Ishikawa (cell line): ENCODE measurements at regions not wholly inside any gene's neighbourhood (a gene's known extent, or its start where the extent isn't known, plus 50 kb on each side); places are given as distances from the start of the nearest gene placed in this dataset.

Experiments
- CEBPB ChIP-seq: IDR thresholded peaks from 2 replicates; pipeline ENCODE4 v1.6.1; 2012
- CREB1 ChIP-seq: IDR thresholded peaks from 2 replicates; pipeline ENCODE4 v1.6.1; 2012; ENCODE audit warnings: low read depth
- EGR1 ChIP-seq: IDR thresholded peaks from 2 replicates; pipeline ENCODE4 v1.6.1; 2012
- EP300 ChIP-seq: IDR thresholded peaks from 2 replicates; pipeline ENCODE4 v1.6.1; 2012; ENCODE audit warnings: borderline replicate concordance
- FOXM1 ChIP-seq: IDR thresholded peaks from 2 replicates; pipeline ENCODE4 v1.6.1; 2012; ENCODE audit warnings: low read depth, borderline replicate concordance
- MAX ChIP-seq: IDR thresholded peaks from 2 replicates; pipeline ENCODE4 v1.6.1; 2012
- NFIC ChIP-seq: IDR thresholded peaks from 2 replicates; pipeline ENCODE4 v1.6.1; 2012
- RAD21 ChIP-seq: IDR thresholded peaks from 2 replicates; pipeline ENCODE4 v1.6.1; 2012; ENCODE audit warnings: low read depth
- REST ChIP-seq: IDR thresholded peaks from 2 replicates; pipeline ENCODE4 v1.6.1; 2012; ENCODE audit warnings: low read depth, mild to moderate bottlenecking
- TAF1 ChIP-seq: IDR thresholded peaks from 2 replicates; pipeline ENCODE4 v1.6.1; 2012; ENCODE audit warnings: low read depth, mild to moderate bottlenecking
- TCF12 ChIP-seq: IDR thresholded peaks from 2 replicates; pipeline ENCODE4 v1.6.1; 2012; ENCODE audit warnings: low read depth
- TEAD4 ChIP-seq: IDR thresholded peaks from 2 replicates; pipeline ENCODE4 v1.6.1; 2012
- YY1 ChIP-seq: IDR thresholded peaks from 2 replicates; pipeline ENCODE4 v1.6.1; 2012; ENCODE audit warnings: low read depth
- ZBTB7A ChIP-seq: IDR thresholded peaks from 2 replicates; pipeline ENCODE4 v1.6.1; 2012; ENCODE audit warnings: low read depth
- TF ChIP-seq, protein P1 (sequence below): IDR thresholded peaks from 2 replicates; pipeline ENCODE4 v1.6.1; 2012

DNA sequence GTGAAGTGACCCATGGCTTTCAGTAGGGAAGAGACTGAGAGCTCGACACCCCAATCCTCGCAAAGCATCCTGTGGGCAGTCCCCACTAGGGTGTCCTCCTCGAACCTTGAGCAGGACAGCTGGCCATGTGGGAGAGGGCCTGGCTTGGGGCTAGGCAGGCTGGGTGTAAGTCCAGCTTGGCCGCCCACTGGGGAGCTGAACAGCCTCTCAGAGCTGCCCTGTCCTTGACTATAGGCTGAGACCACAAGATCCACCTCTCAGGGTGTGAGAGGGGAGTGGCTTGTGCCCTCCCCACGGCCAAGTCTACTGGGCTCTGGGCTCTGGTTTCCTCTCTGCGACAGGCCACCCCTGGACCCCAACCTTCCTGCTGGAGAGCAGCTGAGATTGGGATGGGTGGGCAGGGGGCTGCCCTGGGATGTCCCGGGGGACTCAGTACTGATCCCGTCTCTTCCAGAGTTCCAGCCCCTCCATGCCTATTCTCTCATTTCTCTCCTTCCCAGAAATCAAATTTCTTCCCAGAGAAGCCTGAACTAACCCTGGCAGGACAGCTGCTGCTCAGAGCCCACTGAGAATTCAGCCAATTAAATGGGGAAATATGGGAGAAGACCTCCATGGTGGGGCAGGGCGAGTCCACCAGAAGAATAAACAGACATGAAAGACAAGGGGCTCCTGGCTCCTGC is 282.9 kb downstream of the PTPRU start:
- no peak for TF ChIP-seq EP300
- no peak for TF ChIP-seq FOXM1

DNA sequence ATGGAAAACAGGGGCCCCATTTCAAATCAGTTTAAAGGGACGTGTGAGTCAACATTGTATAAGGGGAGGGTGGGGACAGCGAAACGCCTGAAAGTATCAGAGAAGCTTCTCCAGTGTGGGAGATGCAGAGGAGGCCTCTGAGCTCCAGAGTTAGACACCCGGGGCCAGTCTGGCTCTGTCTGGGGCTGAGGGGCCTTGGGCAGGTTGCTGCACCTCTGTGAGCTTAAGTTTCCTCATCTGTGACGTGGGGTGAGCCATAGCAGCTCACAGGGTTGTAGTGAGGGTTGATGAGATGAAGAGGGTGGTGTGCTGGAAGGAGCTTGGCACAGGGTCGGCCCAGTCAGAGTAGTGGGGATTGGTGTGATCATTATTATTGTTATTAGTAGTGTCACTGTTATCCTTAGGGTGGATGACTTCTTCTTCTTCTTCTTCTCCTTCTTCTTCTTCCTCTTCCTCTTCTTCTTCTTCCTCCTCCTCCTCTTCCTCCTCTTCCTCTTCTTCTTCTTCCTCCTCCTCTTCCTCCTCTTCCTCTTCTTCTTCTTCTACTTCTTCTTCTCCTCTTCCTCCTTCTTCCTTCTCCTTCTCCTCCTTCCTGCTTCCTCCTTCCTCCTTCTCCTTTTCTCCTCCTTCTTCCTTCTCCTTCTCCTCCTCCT is 282.0 kb downstream of the PTPRU start:
- no peak for TF ChIP-seq EP300

DNA sequence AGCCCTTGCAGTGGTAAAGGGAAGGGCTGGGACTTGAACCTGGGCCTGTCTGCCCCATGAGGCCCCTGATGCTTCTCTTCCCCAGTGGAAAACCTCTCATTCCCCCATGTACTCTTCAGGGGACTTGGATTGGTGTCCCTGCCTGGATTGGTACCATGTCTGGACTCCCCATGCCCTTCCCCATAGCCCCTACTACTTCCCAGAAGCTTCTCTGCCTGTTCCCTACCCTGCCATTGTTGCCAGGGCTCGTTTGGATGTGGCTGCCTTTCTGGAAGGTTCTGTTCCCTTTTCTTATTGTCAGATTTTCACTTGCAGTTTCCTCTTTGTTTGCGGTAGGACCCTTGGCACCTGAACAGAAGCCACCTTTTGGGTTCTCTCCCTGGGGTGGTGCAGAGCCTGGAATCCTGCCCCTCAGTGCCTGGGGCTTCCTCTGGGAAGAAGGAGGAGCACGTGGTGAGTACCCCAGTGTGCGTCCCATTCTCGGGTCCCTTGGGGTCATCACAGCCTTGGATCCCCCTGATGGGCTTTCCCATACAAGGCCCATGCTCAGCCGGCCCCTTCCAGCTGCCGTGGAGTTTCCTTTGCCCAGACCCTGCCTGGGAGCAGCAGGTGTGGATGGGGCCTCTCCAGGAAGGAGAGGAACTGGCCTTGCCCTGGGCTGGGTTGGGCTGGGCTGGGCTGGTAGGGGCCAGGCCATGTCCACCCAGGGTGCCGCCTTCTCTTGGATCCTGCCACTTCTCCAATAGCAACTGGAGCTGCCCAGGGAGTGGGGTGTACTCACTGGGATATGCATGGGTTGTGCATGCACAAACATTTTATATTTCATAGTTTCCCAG is 281.1 kb downstream of the PTPRU start:
- TF ChIP-seq EGR1 (no peak), ZBTB7A (no peak), CEBPB (no peak), RAD21 (no peak), TCF12 (no peak), NFIC (no peak), TAF1 (no peak), CREB1 (no peak), EP300 (no peak), REST (no peak), FOXM1 (no peak), YY1 (no peak), TEAD4 (no peak), MAX (no peak)
- TF ChIP-seq, protein P1, sequence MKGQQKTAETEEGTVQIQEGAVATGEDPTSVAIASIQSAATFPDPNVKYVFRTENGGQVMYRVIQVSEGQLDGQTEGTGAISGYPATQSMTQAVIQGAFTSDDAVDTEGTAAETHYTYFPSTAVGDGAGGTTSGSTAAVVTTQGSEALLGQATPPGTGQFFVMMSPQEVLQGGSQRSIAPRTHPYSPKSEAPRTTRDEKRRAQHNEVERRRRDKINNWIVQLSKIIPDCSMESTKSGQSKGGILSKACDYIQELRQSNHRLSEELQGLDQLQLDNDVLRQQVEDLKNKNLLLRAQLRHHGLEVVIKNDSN = no peak

- TF ChIP-seq CREB1 (no peak), RAD21 (no peak), TEAD4 (no peak), CEBPB (no peak), REST (no peak), EGR1 (no peak), TAF1 (no peak), MAX (no peak), ZBTB7A (no peak), NFIC (no peak), EP300 (no peak), FOXM1 (no peak), YY1 (no peak), TCF12 (no peak)
- TF ChIP-seq, protein P1 = no peak
Observed at GRCh38 chr1:29516063-29516820, 279.9 kb downstream of the PTPRU start.

DNA sequence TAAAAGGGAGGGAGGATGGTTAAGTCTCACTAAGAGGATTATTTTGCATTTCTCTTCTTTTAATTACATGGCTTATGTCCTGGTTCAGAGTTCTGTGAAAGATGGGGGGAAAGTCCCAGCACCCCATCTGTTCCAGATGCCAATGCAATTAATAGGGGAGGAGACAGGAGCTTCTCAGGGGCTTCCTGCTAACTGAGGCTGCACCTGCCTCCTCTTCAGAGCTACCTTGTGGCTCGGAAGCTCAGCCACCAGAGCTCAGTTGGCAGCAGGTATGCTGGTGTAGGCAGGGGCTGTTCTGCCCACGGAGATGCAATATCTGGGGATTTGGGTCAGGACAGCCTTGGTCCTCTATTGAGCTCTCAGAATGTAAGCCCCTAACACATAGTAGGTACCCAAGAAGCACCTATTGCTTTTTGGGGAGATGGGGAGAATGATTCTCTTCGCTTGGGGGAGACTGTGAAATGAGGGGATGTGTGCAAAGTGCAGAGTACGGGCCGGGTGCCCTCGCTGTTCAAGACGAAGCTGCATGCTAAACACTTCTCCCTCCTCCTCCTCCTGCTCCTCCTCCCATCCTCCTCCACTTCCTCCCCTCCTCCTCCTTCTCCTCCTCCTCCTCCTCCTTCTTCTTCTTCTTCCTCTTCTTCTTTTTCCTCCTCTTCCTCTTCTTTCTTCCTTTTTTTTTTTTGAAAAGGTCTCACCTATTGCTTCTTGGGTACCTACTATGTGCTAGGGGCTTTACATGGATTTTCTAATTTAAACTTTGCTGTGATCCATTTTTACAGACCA is 279.0 kb downstream of the PTPRU start:
- TF ChIP-seq EP300 (no peak), TAF1 (no peak)
